GM12892 (cell line): ENCODE measurements at regions not wholly inside any gene's neighbourhood (a gene's known extent, or its start where the extent isn't known, plus 50 kb on each side); places are given as distances from the start of the nearest gene placed in this dataset.

Experiments used
- POLR2A ChIP-seq: IDR thresholded peaks from 2 replicates; pipeline ENCODE4 v1.6.1; 2011; ENCODE audit warnings: low read depth, low read length, control low read depth
- POLR2AphosphoS5 ChIP-seq: IDR thresholded peaks from 2 replicates; pipeline ENCODE4 v1.6.1; 2011; ENCODE audit warnings: low read depth, low read length, control low read depth

DNA sequence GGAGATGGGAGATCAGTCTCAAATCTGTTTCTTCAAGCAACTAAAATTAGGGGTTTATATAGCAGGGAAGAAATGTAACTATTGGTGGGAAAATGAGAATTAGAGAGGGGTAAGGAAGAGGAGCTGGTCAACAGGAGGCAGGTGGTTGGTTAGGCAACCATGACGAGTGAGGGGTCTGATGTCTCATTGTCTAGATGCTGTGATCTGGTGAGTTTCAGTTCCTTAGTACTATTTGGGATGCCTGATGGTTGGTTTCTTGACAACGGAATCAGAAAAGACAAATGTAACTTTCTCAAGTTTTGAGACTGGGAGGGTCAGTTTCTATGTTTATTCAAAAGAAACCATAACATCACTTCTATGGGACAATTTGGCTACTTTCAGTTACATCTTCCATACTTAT, 415.3 kb upstream of the C16orf82 start:
- TF ChIP-seq POLR2A (no peak), POLR2AphosphoS5 (no peak)
